ENCODE measurements at regions not wholly inside any gene's neighbourhood (a gene's known extent, or its start where the extent isn't known, plus 50 kb on each side); places are given as distances from the start of the nearest gene placed in this dataset.

DNA sequence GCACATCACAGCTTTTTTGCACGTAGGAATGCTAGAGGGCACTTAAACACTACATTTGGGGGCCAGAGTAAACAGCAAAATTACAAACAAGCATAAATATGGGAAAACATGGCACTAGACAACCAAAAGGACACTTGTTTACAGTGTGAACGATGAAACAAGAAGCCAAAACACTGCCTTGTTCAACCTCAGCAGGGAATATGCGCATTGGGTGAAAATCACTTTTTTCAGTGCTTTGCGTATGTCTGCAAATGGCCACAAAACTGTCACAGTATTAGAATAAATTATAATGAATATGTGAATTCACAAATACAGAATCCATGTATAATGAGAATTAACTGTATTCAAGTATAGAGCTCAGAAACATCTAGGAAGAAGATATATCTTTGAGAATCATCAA lies 1064.0 kb upstream of the GYPC start:
- H3K4me3 ChIP-seq (replicated peaks; ENCODE audit: low read depth, low read length) = no peak overlapping the region
- no peak for DNase-seq (ENCODE audit: extremely low read depth, low read depth)
- TF ChIP-seq, protein P1, sequence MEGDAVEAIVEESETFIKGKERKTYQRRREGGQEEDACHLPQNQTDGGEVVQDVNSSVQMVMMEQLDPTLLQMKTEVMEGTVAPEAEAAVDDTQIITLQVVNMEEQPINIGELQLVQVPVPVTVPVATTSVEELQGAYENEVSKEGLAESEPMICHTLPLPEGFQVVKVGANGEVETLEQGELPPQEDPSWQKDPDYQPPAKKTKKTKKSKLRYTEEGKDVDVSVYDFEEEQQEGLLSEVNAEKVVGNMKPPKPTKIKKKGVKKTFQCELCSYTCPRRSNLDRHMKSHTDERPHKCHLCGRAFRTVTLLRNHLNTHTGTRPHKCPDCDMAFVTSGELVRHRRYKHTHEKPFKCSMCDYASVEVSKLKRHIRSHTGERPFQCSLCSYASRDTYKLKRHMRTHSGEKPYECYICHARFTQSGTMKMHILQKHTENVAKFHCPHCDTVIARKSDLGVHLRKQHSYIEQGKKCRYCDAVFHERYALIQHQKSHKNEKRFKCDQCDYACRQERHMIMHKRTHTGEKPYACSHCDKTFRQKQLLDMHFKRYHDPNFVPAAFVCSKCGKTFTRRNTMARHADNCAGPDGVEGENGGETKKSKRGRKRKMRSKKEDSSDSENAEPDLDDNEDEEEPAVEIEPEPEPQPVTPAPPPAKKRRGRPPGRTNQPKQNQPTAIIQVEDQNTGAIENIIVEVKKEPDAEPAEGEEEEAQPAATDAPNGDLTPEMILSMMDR (IDR thresholded peaks at IDR 0.05; ENCODE audit: low read depth, low read length, missing control alignments) = no peak

DNA sequence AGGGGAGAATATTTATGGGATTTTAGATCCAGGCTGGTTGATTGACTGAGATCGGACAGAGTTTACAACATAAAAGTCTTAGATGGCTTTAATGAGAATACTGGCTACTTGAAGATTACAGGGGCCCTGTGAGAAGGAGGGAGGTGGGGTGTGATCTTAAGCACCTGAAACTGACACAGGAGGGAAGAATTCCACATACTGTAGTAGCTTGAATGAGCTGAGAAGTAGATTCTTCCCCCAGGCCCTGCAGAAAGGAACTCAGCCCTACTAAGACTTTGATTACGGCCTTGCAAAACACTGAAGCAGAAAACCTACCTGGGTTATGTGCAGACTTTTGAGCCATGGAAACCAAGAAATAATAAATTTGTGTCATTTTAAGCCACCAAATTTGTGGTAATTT lies 1062.9 kb upstream of the GYPC start:
- no peak overlapping the region for H3K4me3 ChIP-seq (replicated peaks; ENCODE audit: low read depth, low read length)
- TF ChIP-seq, protein P1 (IDR thresholded peaks at IDR 0.05; ENCODE audit: low read depth, low read length, missing control alignments) = no peak
- DNase-seq (ENCODE audit: extremely low read depth, low read depth) = no peak

DNA sequence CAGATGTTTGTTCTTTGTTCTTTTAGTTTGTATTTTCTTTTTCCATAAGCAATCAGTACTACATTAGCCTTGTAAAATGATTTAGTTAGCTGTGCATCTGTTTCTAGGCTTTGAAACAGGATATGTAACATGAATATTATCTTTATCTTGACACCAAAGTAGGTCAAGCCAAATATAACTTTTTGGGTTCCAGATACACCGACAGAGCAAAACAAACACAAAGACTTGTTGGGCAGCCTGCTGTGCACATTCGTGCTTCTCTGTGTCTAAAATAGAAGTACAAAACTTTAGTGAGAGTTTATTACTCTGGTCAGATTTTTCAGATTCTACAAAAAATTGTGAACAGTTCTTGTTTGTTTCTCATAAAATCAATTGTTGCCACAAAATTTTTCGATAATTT lies 1059.3 kb upstream of the GYPC start:
- TF ChIP-seq, protein P1 (IDR thresholded peaks at IDR 0.05; ENCODE audit: low read depth, low read length, missing control alignments) = no peak
- no peak overlapping the region for H3K4me3 ChIP-seq (replicated peaks; ENCODE audit: low read depth, low read length)
- DNase-seq (ENCODE audit: extremely low read depth, low read depth) = no peak

GRCh38 chr2:125615438-125615837 lies 1040.5 kb upstream of the GYPC start:
- H3K4me3 ChIP-seq (replicated peaks; ENCODE audit: low read depth, low read length) = no peak overlapping the region
- DNase-seq (ENCODE audit: extremely low read depth, low read depth) = no peak
- TF ChIP-seq, protein P1 (IDR thresholded peaks at IDR 0.05; ENCODE audit: low read depth, low read length, missing control alignments) = no peak

- DNase-seq (ENCODE audit: extremely low read depth, low read depth) = no peak
- TF ChIP-seq, protein P1 (IDR thresholded peaks at IDR 0.05; ENCODE audit: low read depth, low read length, missing control alignments) = no peak
- no peak overlapping the region for H3K4me3 ChIP-seq (replicated peaks; ENCODE audit: low read depth, low read length)
Observed at GRCh38 chr2:125630377-125630776, 1025.6 kb upstream of the GYPC start.

DNA sequence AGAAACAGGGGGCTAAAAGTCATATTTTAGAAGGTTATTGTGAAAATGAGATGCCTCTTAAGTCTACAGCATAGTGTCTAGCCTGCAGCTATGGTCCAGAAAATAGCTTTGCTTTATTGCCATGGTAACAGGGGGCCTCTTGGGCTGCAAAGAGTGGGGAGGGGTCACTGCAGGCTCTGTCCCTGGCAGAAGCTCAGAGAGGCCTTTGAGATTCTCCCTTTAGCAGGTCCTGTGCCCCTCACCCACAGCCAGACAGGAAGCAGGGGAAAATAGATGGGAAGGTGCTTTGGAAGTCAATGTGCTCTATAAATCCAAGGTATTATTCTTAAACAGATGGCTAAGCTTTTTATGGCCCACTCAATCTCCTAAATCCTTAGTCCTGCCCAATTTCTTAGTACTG lies 1021.3 kb upstream of the GYPC start:
- DNase-seq (ENCODE audit: extremely low read depth, low read depth) = no peak
- no peak overlapping the region for H3K4me3 ChIP-seq (replicated peaks; ENCODE audit: low read depth, low read length)
- TF ChIP-seq, protein P1 (IDR thresholded peaks at IDR 0.05; ENCODE audit: low read depth, low read length, missing control alignments) = no peak

- no peak overlapping the region for H3K4me3 ChIP-seq (replicated peaks; ENCODE audit: low read depth, low read length)
- DNase-seq (ENCODE audit: extremely low read depth, low read depth) = no peak
- TF ChIP-seq, protein P1 (IDR thresholded peaks at IDR 0.05; ENCODE audit: low read depth, low read length, missing control alignments) = no peak
Observed at GRCh38 chr2:125638345-125638744, 1017.6 kb upstream of the GYPC start.

All from HFF-Myc (cell line).